ENCODE measurements at regions not wholly inside any gene's neighbourhood (a gene's known extent, or its start where the extent isn't known, plus 50 kb on each side); places are given as distances from the start of the nearest gene placed in this dataset.

- Histone ChIP-seq H3K27ac (ENCODE audit: extremely low read depth, low read depth, low read length) (no peak overlapping the region), H3K9me3 (ENCODE audit: control insufficient read depth, insufficient read depth, low read depth, low read length) (no peaks in the 10 kb centered on the region), H3K4me3 (ENCODE audit: low read depth, low read length) (no peak overlapping the region), H3K36me3 (ENCODE audit: control insufficient read depth in 2 of 2, insufficient read depth in 1 of 2, low read length in 2 of 2) (no peaks in the 10 kb centered on the region), H3K4me1 (ENCODE audit: control insufficient read depth, insufficient read depth, low read length) (no peaks in the 10 kb centered on the region)
- ChIA-PET POLR2A (no interaction called here), CTCF (no interaction called here)
- TF ChIP-seq HOXA7 (CRISPR knock-in tag; IDR thresholded peaks at IDR 0.05; ENCODE audit: borderline replicate concordance), result no peak
- TF ChIP-seq ZNF544 (tag by site-specific recombination; IDR thresholded peaks at IDR 0.05), result no peak
- TF ChIP-seq ZNF426 (tag by site-specific recombination; IDR thresholded peaks at IDR 0.05), result no peak
- no peak for TF ChIP-seq ZNF324 (tag by site-specific recombination; IDR thresholded peaks at IDR 0.05)
- TF ChIP-seq ZNF23 (tag by site-specific recombination; IDR thresholded peaks at IDR 0.05; ENCODE audit: borderline replicate concordance), result no peak
- no peak for TF ChIP-seq PATZ1 (tag by site-specific recombination; IDR thresholded peaks at IDR 0.05)
- no peak for TF ChIP-seq ZNF791 (tag by site-specific recombination; IDR thresholded peaks at IDR 0.05)
- no peak for TF ChIP-seq PBX3 (CRISPR knock-in tag; IDR thresholded peaks at IDR 0.05)
- no peak for TF ChIP-seq ZNF645 (tag by site-specific recombination; IDR thresholded peaks at IDR 0.05)
- TF ChIP-seq REST (tag by site-specific recombination; IDR thresholded peaks at IDR 0.05), result no peak
- no peak for TF ChIP-seq ZNF658 (tag by site-specific recombination; IDR thresholded peaks at IDR 0.05)
- no peak for TF ChIP-seq ZNF132 (tag by site-specific recombination; IDR thresholded peaks at IDR 0.05; ENCODE audit: borderline replicate concordance)
- no peak for TF ChIP-seq ZNF660 (tag by site-specific recombination; IDR thresholded peaks at IDR 0.05)
- no peak for TF ChIP-seq ZNF248 (tag by site-specific recombination; IDR thresholded peaks at IDR 0.05)
- no peak for TF ChIP-seq BCL6B (tag by site-specific recombination; IDR thresholded peaks at IDR 0.05)
- no peak for TF ChIP-seq ZNF335 (tag by site-specific recombination; conservative IDR thresholded peaks at IDR 0.05)
These were observed 65.1 kb upstream of the PRR20A start for GRCh38 chr13:57075588-57075987.

GRCh38 chr13:57087006-57087405 lies 53.7 kb upstream of the PRR20A start:
- no peak overlapping the region for H3K4me3 ChIP-seq (ENCODE audit: low read depth, low read length)
- H3K9me3 ChIP-seq (ENCODE audit: control insufficient read depth, insufficient read depth, low read depth, low read length), result no peaks in the 10 kb centered on the region
- POLR2A ChIA-PET, result no interaction called here
- CTCF ChIA-PET, result no interaction called here
- no peak overlapping the region for H3K27ac ChIP-seq (ENCODE audit: extremely low read depth, low read depth, low read length)
- no peaks in the 10 kb centered on the region for H3K4me1 ChIP-seq (ENCODE audit: control insufficient read depth, insufficient read depth, low read length)
- no peaks in the 10 kb centered on the region for H3K36me3 ChIP-seq (ENCODE audit: control insufficient read depth in 2 of 2, insufficient read depth in 1 of 2, low read length in 2 of 2)
- no peak for TF ChIP-seq INSM2 (tag by site-specific recombination; IDR thresholded peaks at IDR 0.05)
- TF ChIP-seq ZBTB26 (tag by site-specific recombination; optimal IDR thresholded peaks at IDR 0.05), result no peak
- TF ChIP-seq, protein P1, sequence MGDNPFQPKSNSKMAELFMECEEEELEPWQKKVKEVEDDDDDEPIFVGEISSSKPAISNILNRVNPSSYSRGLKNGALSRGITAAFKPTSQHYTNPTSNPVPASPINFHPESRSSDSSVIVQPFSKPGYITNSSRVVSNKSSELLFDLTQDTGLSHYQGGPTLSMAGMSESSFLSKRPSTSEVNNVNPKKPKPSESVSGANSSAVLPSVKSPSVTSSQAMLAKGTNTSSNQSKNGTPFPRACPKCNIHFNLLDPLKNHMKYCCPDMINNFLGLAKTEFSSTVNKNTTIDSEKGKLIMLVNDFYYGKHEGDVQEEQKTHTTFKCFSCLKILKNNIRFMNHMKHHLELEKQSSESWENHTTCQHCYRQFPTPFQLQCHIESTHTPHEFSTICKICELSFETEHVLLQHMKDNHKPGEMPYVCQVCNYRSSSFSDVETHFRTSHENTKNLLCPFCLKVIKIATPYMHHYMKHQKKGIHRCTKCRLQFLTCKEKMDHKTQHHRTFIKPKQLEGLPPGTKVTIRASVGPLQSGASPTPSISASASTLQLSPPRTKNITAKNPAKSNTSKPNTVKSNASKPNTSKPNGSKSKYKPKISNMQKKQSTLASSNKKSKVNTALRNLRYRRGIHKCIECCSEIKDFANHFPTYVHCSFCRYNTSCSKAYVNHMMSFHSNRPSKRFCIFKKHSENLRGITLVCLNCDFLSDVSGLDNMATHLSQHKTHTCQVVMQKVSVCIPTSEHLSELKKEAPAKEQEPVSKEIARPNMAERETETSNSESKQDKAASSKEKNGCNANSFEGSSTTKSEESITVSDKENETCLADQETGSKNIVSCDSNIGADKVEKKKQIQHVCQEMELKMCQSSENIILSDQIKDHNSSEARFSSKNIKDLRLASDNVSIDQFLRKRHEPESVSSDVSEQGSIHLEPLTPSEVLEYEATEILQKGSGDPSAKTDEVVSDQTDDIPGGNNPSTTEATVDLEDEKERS (tag by site-specific recombination; IDR thresholded peaks at IDR 0.05), result no peak
- TF ChIP-seq ZEB2 (tag by site-specific recombination; IDR thresholded peaks at IDR 0.05), result no peak
